ENCODE measurements at regions not wholly inside any gene's neighbourhood (a gene's known extent, or its start where the extent isn't known, plus 50 kb on each side); places are given as distances from the start of the nearest gene placed in this dataset.

- Histone ChIP-seq H3K9me3 (no peaks in the 10 kb centered on the region), H3K27ac (peak overlapping the region in 2 of 3 donors; percentile 15 to 41), H3K4me3 (replicated peaks in 1 of 3) (no peak overlapping the region), H3K36me3 (no peaks in the 10 kb centered on the region), H3K27me3 (no peaks in the 10 kb centered on the region), H3K4me1 (peaks cover 13 to 18% of the 10 kb centered on the region in 2 donors)
- intact Hi-C loops (cut with DNase I), result no loop called here
- peak in 1 of 2 donors; percentile 1 for DNase-seq
- 11 to 16% methylated on average over 7 of the region's 7 CpGs for WGBS, 2 donors
- TF ChIP-seq POLR2A (IDR thresholded peaks at IDR 0.05) (no peak), CTCF (IDR thresholded peaks at IDR 0.05) (no peak)
Observed at GRCh38 chr13:104015646-104016396, 949.6 kb upstream of the SLC10A2 start.

GRCh38 chr13:104014803-104015645 is 948.8 kb upstream of the SLC10A2 start:
- Histone ChIP-seq H3K9me3 (no peaks in the 10 kb centered on the region), H3K36me3 (no peaks in the 10 kb centered on the region), H3K4me3 (replicated peaks in 1 of 3) (no peak overlapping the region), H3K27me3 (no peaks in the 10 kb centered on the region), H3K4me1 (peaks cover 13 to 18% of the 10 kb centered on the region in 2 donors), H3K27ac (peak overlapping the region in 2 of 3 donors; percentile 15 to 41)
- DNase-seq, result no peak
- TF ChIP-seq POLR2A (IDR thresholded peaks at IDR 0.05) (no peak), CTCF (IDR thresholded peaks at IDR 0.05) (no peak)
- WGBS, 2 donors, result 68 to 78% methylated on average over 12 of the region's 12 CpGs
- intact Hi-C loops (cut with DNase I), result no loop called here

- Histone ChIP-seq H3K4me3 (replicated peaks in 1 of 3) (no peak overlapping the region), H3K36me3 (no peaks in the 10 kb centered on the region), H3K27me3 (no peaks in the 10 kb centered on the region), H3K27ac (peak overlapping the region in 2 of 3 donors; percentile 1 to 45), H3K4me1 (peaks cover 13 to 18% of the 10 kb centered on the region in 2 donors), H3K9me3 (no peaks in the 10 kb centered on the region)
- WGBS, 2 donors, result 18 to 31% methylated on average over 18 of the region's 18 CpGs
- intact Hi-C loops (cut with DNase I), result no loop called here
- peak; percentile 81 to 90 for DNase-seq
- TF ChIP-seq POLR2A (IDR thresholded peaks at IDR 0.05) (peak in 1 of 2 donors; percentile 46), CTCF (IDR thresholded peaks at IDR 0.05) (peak in 1 of 6 experiments; percentile 19)
Observed at GRCh38 chr13:104011505-104012241, 945.5 kb upstream of the SLC10A2 start.

GRCh38 chr13:104008541-104009435 is 942.6 kb upstream of the SLC10A2 start:
- Histone ChIP-seq H3K36me3 (no peaks in the 10 kb centered on the region), H3K9me3 (no peaks in the 10 kb centered on the region), H3K4me1 (peaks cover 0 to 3% of the 10 kb centered on the region in 2 donors), H3K4me3 (replicated peaks in 1 of 3) (no peak overlapping the region), H3K27ac (no peak overlapping the region), H3K27me3 (no peaks in the 10 kb centered on the region)
- DNase-seq, result no peak
- TF ChIP-seq POLR2A (IDR thresholded peaks at IDR 0.05), result no peak
- no peak for TF ChIP-seq CTCF (IDR thresholded peaks at IDR 0.05)
- WGBS, 2 donors, result 64 to 70% methylated on average over 8 of the region's 8 CpGs
- intact Hi-C loops (cut with DNase I), result no loop called here

Measured in thyroid gland (tissue), 4 donors.